ENCODE measurements at regions not wholly inside any gene's neighbourhood (a gene's known extent, or its start where the extent isn't known, plus 50 kb on each side); places are given as distances from the start of the nearest gene placed in this dataset.

DNA sequence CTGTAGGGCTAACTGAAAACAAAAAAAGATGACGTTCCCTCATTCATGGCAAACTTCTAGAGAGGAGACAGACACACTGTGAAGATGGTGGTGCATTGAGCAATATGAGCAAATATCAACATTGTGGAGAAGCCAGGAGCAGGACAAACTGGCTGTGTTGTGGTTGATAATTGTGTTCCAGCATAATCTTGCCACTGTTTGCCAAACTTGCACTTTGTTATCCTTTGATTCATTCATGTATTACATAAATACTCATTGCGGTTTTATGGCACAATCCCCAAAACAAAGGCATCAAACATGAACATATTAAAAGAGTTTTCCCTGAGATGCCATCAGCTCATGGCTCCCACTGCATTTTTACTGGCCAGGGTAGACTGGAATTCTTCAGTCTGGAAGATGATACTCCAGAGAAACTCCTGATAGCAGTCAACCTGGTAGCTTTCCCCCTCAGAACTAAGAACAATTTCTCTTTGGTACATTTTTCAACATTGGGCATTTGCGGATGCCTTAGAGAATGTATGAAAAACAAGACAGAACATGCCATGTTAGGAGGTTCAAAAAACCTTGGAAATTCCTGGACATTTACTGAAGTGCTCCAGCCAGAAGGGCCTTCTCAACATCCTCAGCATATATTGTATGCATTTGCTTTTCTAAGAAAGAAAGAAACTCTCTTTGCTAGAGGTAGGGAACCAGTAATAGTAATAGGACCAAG, 487.4 kb upstream of the CELF4 start:
- no peak for DNase-seq (ENCODE audit: low spot score)
- intact Hi-C loops (cut with micrococcal nuclease; ENCODE audit: unreplicated experiment) = no loop called here
- no peak overlapping the region for H2AFZ ChIP-seq (ENCODE audit: low read length)
- no peaks in the 10 kb centered on the region for H3K36me3 ChIP-seq (ENCODE audit: insufficient read depth, low read length)
- no peak overlapping the region for H3K4me3 ChIP-seq (ENCODE audit: low read depth, low read length, poor library complexity, severe bottlenecking)
- H3K4me2 ChIP-seq (ENCODE audit: low read length) = no peak overlapping the region
- TF ChIP-seq EZH2phosphoT487 (IDR thresholded peaks at IDR 0.05; ENCODE audit: borderline replicate concordance, low read depth, low read length) = no peak
- no peaks in the 10 kb centered on the region for H3K9me3 ChIP-seq (ENCODE audit: low read length)
- H3K4me1 ChIP-seq (ENCODE audit: insufficient read depth, low read length, poor library complexity, severe bottlenecking) = no peaks in the 10 kb centered on the region
- ChIA-PET POLR2A (no interaction called here), CTCF (ENCODE audit: unreplicated experiment) (no interaction called here)
- no peaks in the 10 kb centered on the region for H3K9me2 ChIP-seq (ENCODE audit: insufficient read depth, low read length)
- H3K79me2 ChIP-seq (ENCODE audit: insufficient read depth, low read depth, low read length) = no peaks in the 10 kb centered on the region
- H3K27ac ChIP-seq (ENCODE audit: low read depth, low read length, poor library complexity, severe bottlenecking) = no peak overlapping the region
- H4K20me1 ChIP-seq (ENCODE audit: insufficient read depth, low read length) = no peaks in the 10 kb centered on the region
- BruUV-seq (replicated peaks) = no TSS peak

DNA sequence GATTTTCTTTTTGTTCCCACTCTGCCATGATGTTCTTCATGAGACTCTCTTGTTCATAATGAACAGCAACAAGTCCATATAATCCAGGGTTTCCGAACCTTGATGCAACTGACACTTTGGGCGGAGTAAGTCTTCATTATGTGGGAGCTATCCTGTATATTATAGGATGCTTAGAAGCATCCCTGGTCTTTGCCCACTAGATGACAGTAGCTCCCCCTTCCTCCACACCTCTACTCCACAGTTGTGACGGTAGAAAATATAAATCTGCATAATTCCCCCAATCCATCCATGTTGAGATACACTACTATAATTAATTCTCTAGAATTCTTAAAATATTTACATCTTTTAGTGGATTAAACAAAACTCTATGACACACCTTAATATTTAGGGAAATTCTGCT, 482.2 kb upstream of the CELF4 start:
- Histone ChIP-seq H3K4me2 (ENCODE audit: low read length) (no peak overlapping the region), H3K9me3 (ENCODE audit: low read length) (no peaks in the 10 kb centered on the region), H3K36me3 (ENCODE audit: insufficient read depth, low read length) (no peaks in the 10 kb centered on the region), H4K20me1 (ENCODE audit: insufficient read depth, low read length) (no peaks in the 10 kb centered on the region), H3K79me2 (ENCODE audit: insufficient read depth, low read depth, low read length) (no peaks in the 10 kb centered on the region), H3K4me3 (ENCODE audit: low read depth, low read length, poor library complexity, severe bottlenecking) (no peak overlapping the region), H3K27ac (ENCODE audit: low read depth, low read length, poor library complexity, severe bottlenecking) (no peak overlapping the region), H2AFZ (ENCODE audit: low read length) (no peak overlapping the region), H3K4me1 (ENCODE audit: insufficient read depth, low read length, poor library complexity, severe bottlenecking) (no peaks in the 10 kb centered on the region), H3K9me2 (ENCODE audit: insufficient read depth, low read length) (no peaks in the 10 kb centered on the region)
- POLR2A ChIA-PET = no interaction called here
- intact Hi-C loops (cut with micrococcal nuclease; ENCODE audit: unreplicated experiment) = no loop called here
- no peak for DNase-seq (ENCODE audit: low spot score)
- no TSS peak for BruUV-seq (replicated peaks)
- TF ChIP-seq EZH2phosphoT487 (IDR thresholded peaks at IDR 0.05; ENCODE audit: borderline replicate concordance, low read depth, low read length) = no peak
- TF ChIP-seq, protein P1, sequence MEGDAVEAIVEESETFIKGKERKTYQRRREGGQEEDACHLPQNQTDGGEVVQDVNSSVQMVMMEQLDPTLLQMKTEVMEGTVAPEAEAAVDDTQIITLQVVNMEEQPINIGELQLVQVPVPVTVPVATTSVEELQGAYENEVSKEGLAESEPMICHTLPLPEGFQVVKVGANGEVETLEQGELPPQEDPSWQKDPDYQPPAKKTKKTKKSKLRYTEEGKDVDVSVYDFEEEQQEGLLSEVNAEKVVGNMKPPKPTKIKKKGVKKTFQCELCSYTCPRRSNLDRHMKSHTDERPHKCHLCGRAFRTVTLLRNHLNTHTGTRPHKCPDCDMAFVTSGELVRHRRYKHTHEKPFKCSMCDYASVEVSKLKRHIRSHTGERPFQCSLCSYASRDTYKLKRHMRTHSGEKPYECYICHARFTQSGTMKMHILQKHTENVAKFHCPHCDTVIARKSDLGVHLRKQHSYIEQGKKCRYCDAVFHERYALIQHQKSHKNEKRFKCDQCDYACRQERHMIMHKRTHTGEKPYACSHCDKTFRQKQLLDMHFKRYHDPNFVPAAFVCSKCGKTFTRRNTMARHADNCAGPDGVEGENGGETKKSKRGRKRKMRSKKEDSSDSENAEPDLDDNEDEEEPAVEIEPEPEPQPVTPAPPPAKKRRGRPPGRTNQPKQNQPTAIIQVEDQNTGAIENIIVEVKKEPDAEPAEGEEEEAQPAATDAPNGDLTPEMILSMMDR (conservative IDR thresholded peaks at IDR 0.05; ENCODE audit: low read length) = no peak
- CTCF ChIA-PET (ENCODE audit: unreplicated experiment) = no interaction called here

DNA sequence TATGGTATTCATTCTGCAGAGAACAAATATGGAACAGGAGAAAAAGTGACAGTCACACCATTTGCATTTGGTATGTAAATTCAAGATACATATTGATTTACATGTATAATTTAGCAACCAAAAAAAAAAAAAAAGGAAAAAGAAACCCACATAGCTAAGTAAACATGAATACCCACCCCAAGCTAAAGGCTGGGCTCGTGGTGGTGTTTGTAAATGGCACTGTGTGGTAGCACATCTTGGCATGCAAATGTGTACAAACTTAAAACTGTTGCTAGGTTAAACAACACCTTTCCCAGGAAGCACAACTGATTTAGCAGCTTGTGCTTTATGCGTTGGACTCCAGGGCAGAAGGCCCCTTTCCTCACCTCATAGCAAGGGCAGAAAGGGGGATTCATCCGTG, 481.1 kb upstream of the CELF4 start:
- H3K4me1 ChIP-seq (ENCODE audit: insufficient read depth, low read length, poor library complexity, severe bottlenecking) = no peaks in the 10 kb centered on the region
- H3K36me3 ChIP-seq (ENCODE audit: insufficient read depth, low read length) = no peaks in the 10 kb centered on the region
- H2AFZ ChIP-seq (ENCODE audit: low read length) = no peak overlapping the region
- intact Hi-C loops (cut with micrococcal nuclease; ENCODE audit: unreplicated experiment) = no loop called here
- H4K20me1 ChIP-seq (ENCODE audit: insufficient read depth, low read length) = no peaks in the 10 kb centered on the region
- H3K79me2 ChIP-seq (ENCODE audit: insufficient read depth, low read depth, low read length) = no peaks in the 10 kb centered on the region
- TF ChIP-seq, protein P1 (conservative IDR thresholded peaks at IDR 0.05; ENCODE audit: low read length) = no peak
- TF ChIP-seq EZH2phosphoT487 (IDR thresholded peaks at IDR 0.05; ENCODE audit: borderline replicate concordance, low read depth, low read length) = no peak
- no peak for DNase-seq (ENCODE audit: low spot score)
- ChIA-PET CTCF (ENCODE audit: unreplicated experiment) (no interaction called here), POLR2A (no interaction called here)
- no peak overlapping the region for H3K27ac ChIP-seq (ENCODE audit: low read depth, low read length, poor library complexity, severe bottlenecking)
- no peak overlapping the region for H3K4me2 ChIP-seq (ENCODE audit: low read length)
- H3K4me3 ChIP-seq (ENCODE audit: low read depth, low read length, poor library complexity, severe bottlenecking) = no peak overlapping the region
- no peaks in the 10 kb centered on the region for H3K9me2 ChIP-seq (ENCODE audit: insufficient read depth, low read length)
- no peaks in the 10 kb centered on the region for H3K9me3 ChIP-seq (ENCODE audit: low read length)
- no TSS peak for BruUV-seq (replicated peaks)
